WTC11 (cell line): ENCODE measurements at regions not wholly inside any gene's neighbourhood (a gene's known extent, or its start where the extent isn't known, plus 50 kb on each side); places are given as distances from the start of the nearest gene placed in this dataset.

Source experiments
- ATAC-seq: fragments of 200-7000 bp; cut with Tn5 transposase; 2 replicates; pipeline ENCODE4 v1.10.0; 2021; ENCODE audit warnings: mild to moderate bottlenecking, moderate library complexity
- CTCF ChIA-PET: fragments of 300-600 bp; sonication (Branson Sonifier 250); formaldehyde crosslinking; loops from one replicate; lab custom pipeline; 2021; ENCODE audit warnings: antibody characterized with exemption; lab: Charles Lee
- POLR2A ChIA-PET: fragments of 350-600 bp; sonication (Branson Sonifier 250); formaldehyde crosslinking; loops from one replicate; lab custom pipeline; 2021; ENCODE audit warnings: antibody characterized with exemption; lab: Charles Lee
- DNase-seq: peaks from one replicate; pipeline ENCODE4 v3.0.0; 2021; ENCODE audit warnings: low spot score
- H3K27ac Mint-ChIP-seq: 2 replicates; pipeline ENCODE4 v1.8.0; 2021; ENCODE audit warnings: mixed read lengths
- H3K27me3 Mint-ChIP-seq: 2 replicates; pipeline ENCODE4 v1.8.0; 2021; ENCODE audit warnings: low read depth, mild to moderate bottlenecking, moderate library complexity, mixed read lengths
- H3K36me3 Mint-ChIP-seq: 2 replicates; pipeline ENCODE4 v1.8.0; 2021; ENCODE audit warnings: mixed read lengths
- H3K4me1 Mint-ChIP-seq: 2 replicates; pipeline ENCODE4 v1.8.0; 2022; ENCODE audit warnings: mixed read lengths
- H3K4me3 Mint-ChIP-seq: 2 replicates; pipeline ENCODE4 v1.8.0; 2021; ENCODE audit warnings: mild to moderate bottlenecking, moderate library complexity, mixed read lengths
- H3K9me3 Mint-ChIP-seq: 2 replicates; pipeline ENCODE4 v1.8.0; 2021; ENCODE audit warnings: mixed read lengths
- ETV6 ChIP-seq: sonication (generic); formaldehyde crosslinking; IDR thresholded peaks from 2 replicates; pipeline ENCODE4 v1.8.1; 2022; ENCODE audit warnings: mild to moderate bottlenecking, missing genetic modification reagents
- FOXJ3 ChIP-seq: sonication (generic); formaldehyde crosslinking; IDR thresholded peaks from 2 replicates; pipeline ENCODE4 v1.9.0; 2021; ENCODE audit warnings: missing genetic modification reagents, mild to moderate bottlenecking, borderline replicate concordance
- FOXK1 ChIP-seq: sonication (generic); formaldehyde crosslinking; IDR thresholded peaks from 2 replicates; pipeline ENCODE4 v1.8.0; 2022; ENCODE audit warnings: mild to moderate bottlenecking, moderate library complexity, missing genetic modification reagents
- FOXP1 ChIP-seq: sonication (generic); formaldehyde crosslinking; IDR thresholded peaks from 2 replicates; pipeline ENCODE4 v1.8.0; 2022; ENCODE audit warnings: missing genetic modification reagents, mild to moderate bottlenecking, moderate library complexity, borderline replicate concordance
- JUN ChIP-seq: sonication (generic); formaldehyde crosslinking; IDR thresholded peaks from 2 replicates; pipeline ENCODE4 v1.8.0; 2023; ENCODE audit warnings: mild to moderate bottlenecking, missing genetic modification reagents
- NFE2L1 ChIP-seq: sonication (generic); formaldehyde crosslinking; IDR thresholded peaks from 2 replicates; pipeline ENCODE4 v1.8.1; 2023; ENCODE audit warnings: missing genetic modification reagents
- TEAD1 ChIP-seq: sonication (generic); formaldehyde crosslinking; IDR thresholded peaks from 2 replicates; pipeline ENCODE4 v1.8.0; 2022; ENCODE audit warnings: mild to moderate bottlenecking, missing genetic modification reagents
- USF1 ChIP-seq: sonication (generic); formaldehyde crosslinking; IDR thresholded peaks from 2 replicates; pipeline ENCODE4 v1.8.0; 2022; ENCODE audit warnings: mild to moderate bottlenecking, missing genetic modification reagents
- ZNF219 ChIP-seq: sonication (generic); formaldehyde crosslinking; IDR thresholded peaks from 2 replicates; pipeline ENCODE4 v1.8.0; 2023; ENCODE audit warnings: missing genetic modification reagents, mild to moderate bottlenecking, borderline replicate concordance
- ZNF396 ChIP-seq: fragments of 250-450 bp; sonication (Bioruptor Pico); IDR thresholded peaks from 2 replicates; pipeline ENCODE4 v1.8.0; 2021; ENCODE audit warnings: mild to moderate bottlenecking, moderate library complexity, borderline replicate concordance
- ZNF425 ChIP-seq: fragments of 250-450 bp; sonication (Bioruptor Pico); conservative IDR thresholded peaks from 2 replicates; pipeline ENCODE4 v1.9.0; 2021; ENCODE audit warnings: mild to moderate bottlenecking
- TF ChIP-seq, protein P1 (sequence below): sonication (generic); formaldehyde crosslinking; IDR thresholded peaks from 2 replicates; pipeline ENCODE4 v1.8.1; 2023; ENCODE audit warnings: mild to moderate bottlenecking, missing genetic modification reagents, borderline replicate concordance
- TF ChIP-seq, protein P2 (sequence below): sonication (generic); formaldehyde crosslinking; conservative IDR thresholded peaks from 2 replicates; pipeline ENCODE4 v1.8.1; 2023; ENCODE audit warnings: mild to moderate bottlenecking, low read depth, missing genetic modification reagents, moderate library complexity
- TF ChIP-seq, protein P3 (sequence below): sonication (generic); formaldehyde crosslinking; IDR thresholded peaks from 2 replicates; pipeline ENCODE4 v1.8.0; 2023; ENCODE audit warnings: missing genetic modification reagents
- TF ChIP-seq, protein P4 (sequence below): fragments of 250-450 bp; sonication (Bioruptor Pico); IDR thresholded peaks from 2 replicates; pipeline ENCODE4 v1.9.0; 2021; ENCODE audit warnings: mild to moderate bottlenecking
- TF ChIP-seq, protein P5 (sequence below): fragments of 250-450 bp; sonication (Bioruptor Pico); IDR thresholded peaks from 2 replicates; pipeline ENCODE4 v1.8.0; 2021; ENCODE audit warnings: mild to moderate bottlenecking

DNA sequence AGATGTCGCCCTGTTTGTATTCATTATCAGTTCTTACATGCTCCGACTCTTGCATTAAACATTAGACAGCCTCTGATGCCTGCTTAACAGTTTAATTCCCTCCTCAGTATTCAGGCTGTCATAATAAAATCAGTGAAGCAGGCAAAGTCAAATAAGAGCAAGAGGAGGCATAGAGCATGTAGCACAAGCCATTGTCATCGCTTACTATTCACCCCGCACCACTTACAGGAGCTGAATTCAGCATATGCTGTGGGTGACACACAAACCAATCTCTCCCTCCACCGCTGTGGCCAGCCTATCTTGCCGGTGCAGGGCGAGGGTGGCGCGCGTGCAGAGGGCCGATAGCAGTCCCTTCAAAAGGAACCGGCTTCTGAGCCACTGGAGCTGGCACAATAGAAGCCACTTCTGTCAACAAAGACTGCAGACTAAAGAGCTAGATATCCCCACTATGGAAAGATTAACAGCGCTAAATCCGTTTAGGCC lies 433.2 kb upstream of the MGMT start:
- DNase-seq = no peak
- no peak for ATAC-seq
- ChIA-PET POLR2A (interaction anchor here (1.0 kb wide), 1 partner anchor 26 kb away, joined by 3 read pairs; no protein-coding TSS in a partner anchor), CTCF (interaction anchor here (0.5 to 1.2 kb wide), 4 partner anchors 273 to 628 kb away, joined by 3 to 6 read pairs (median 4); no protein-coding TSS in a partner anchor)
- peaks cover 45% of the 10 kb centered on the region for H3K4me1 Mint-ChIP-seq
- TF ChIP-seq ZNF219 = no peak
- TF ChIP-seq, protein P1, sequence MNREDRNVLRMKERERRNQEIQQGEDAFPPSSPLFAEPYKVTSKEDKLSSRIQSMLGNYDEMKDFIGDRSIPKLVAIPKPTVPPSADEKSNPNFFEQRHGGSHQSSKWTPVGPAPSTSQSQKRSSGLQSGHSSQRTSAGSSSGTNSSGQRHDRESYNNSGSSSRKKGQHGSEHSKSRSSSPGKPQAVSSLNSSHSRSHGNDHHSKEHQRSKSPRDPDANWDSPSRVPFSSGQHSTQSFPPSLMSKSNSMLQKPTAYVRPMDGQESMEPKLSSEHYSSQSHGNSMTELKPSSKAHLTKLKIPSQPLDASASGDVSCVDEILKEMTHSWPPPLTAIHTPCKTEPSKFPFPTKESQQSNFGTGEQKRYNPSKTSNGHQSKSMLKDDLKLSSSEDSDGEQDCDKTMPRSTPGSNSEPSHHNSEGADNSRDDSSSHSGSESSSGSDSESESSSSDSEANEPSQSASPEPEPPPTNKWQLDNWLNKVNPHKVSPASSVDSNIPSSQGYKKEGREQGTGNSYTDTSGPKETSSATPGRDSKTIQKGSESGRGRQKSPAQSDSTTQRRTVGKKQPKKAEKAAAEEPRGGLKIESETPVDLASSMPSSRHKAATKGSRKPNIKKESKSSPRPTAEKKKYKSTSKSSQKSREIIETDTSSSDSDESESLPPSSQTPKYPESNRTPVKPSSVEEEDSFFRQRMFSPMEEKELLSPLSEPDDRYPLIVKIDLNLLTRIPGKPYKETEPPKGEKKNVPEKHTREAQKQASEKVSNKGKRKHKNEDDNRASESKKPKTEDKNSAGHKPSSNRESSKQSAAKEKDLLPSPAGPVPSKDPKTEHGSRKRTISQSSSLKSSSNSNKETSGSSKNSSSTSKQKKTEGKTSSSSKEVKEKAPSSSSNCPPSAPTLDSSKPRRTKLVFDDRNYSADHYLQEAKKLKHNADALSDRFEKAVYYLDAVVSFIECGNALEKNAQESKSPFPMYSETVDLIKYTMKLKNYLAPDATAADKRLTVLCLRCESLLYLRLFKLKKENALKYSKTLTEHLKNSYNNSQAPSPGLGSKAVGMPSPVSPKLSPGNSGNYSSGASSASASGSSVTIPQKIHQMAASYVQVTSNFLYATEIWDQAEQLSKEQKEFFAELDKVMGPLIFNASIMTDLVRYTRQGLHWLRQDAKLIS (CRISPR knock-in tag) = no peak
- TF ChIP-seq, protein P2, sequence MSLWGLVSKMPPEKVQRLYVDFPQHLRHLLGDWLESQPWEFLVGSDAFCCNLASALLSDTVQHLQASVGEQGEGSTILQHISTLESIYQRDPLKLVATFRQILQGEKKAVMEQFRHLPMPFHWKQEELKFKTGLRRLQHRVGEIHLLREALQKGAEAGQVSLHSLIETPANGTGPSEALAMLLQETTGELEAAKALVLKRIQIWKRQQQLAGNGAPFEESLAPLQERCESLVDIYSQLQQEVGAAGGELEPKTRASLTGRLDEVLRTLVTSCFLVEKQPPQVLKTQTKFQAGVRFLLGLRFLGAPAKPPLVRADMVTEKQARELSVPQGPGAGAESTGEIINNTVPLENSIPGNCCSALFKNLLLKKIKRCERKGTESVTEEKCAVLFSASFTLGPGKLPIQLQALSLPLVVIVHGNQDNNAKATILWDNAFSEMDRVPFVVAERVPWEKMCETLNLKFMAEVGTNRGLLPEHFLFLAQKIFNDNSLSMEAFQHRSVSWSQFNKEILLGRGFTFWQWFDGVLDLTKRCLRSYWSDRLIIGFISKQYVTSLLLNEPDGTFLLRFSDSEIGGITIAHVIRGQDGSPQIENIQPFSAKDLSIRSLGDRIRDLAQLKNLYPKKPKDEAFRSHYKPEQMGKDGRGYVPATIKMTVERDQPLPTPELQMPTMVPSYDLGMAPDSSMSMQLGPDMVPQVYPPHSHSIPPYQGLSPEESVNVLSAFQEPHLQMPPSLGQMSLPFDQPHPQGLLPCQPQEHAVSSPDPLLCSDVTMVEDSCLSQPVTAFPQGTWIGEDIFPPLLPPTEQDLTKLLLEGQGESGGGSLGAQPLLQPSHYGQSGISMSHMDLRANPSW = no peak
- TF ChIP-seq, protein P3, sequence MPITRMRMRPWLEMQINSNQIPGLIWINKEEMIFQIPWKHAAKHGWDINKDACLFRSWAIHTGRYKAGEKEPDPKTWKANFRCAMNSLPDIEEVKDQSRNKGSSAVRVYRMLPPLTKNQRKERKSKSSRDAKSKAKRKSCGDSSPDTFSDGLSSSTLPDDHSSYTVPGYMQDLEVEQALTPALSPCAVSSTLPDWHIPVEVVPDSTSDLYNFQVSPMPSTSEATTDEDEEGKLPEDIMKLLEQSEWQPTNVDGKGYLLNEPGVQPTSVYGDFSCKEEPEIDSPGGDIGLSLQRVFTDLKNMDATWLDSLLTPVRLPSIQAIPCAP (CRISPR knock-in tag) = no peak
- no peak for TF ChIP-seq TEAD1
- no peak overlapping the region for H3K4me3 Mint-ChIP-seq
- no peak overlapping the region for H3K27ac Mint-ChIP-seq
- no peaks in the 10 kb centered on the region for H3K9me3 Mint-ChIP-seq
- H3K36me3 Mint-ChIP-seq = no peaks in the 10 kb centered on the region
- no peaks in the 10 kb centered on the region for H3K27me3 Mint-ChIP-seq

- no peaks in the 10 kb centered on the region for H3K9me3 Mint-ChIP-seq
- no peak overlapping the region for H3K4me3 Mint-ChIP-seq
- POLR2A ChIA-PET = no interaction called here
- H3K36me3 Mint-ChIP-seq = no peaks in the 10 kb centered on the region
- DNase-seq (no peak), ATAC-seq (no peak)
- CTCF ChIA-PET = interaction anchor here (1.2 kb wide), 1 partner anchor 627 kb away, joined by 4 read pairs; no protein-coding TSS in a partner anchor
- no peak overlapping the region for H3K27ac Mint-ChIP-seq
- H3K27me3 Mint-ChIP-seq = no peaks in the 10 kb centered on the region
- H3K4me1 Mint-ChIP-seq = peaks cover 57% of the 10 kb centered on the region
- TF ChIP-seq ETV6 (CRISPR knock-in tag) = no peak
- TF ChIP-seq ZNF425 = no peak
- no peak for TF ChIP-seq FOXP1 (CRISPR knock-in tag)
- TF ChIP-seq, protein P4, sequence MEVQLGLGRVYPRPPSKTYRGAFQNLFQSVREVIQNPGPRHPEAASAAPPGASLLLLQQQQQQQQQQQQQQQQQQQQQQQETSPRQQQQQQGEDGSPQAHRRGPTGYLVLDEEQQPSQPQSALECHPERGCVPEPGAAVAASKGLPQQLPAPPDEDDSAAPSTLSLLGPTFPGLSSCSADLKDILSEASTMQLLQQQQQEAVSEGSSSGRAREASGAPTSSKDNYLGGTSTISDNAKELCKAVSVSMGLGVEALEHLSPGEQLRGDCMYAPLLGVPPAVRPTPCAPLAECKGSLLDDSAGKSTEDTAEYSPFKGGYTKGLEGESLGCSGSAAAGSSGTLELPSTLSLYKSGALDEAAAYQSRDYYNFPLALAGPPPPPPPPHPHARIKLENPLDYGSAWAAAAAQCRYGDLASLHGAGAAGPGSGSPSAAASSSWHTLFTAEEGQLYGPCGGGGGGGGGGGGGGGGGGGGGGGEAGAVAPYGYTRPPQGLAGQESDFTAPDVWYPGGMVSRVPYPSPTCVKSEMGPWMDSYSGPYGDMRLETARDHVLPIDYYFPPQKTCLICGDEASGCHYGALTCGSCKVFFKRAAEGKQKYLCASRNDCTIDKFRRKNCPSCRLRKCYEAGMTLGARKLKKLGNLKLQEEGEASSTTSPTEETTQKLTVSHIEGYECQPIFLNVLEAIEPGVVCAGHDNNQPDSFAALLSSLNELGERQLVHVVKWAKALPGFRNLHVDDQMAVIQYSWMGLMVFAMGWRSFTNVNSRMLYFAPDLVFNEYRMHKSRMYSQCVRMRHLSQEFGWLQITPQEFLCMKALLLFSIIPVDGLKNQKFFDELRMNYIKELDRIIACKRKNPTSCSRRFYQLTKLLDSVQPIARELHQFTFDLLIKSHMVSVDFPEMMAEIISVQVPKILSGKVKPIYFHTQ (CRISPR knock-in tag) = no peak
- TF ChIP-seq ZNF396 = no peak
- no peak for TF ChIP-seq USF1 (CRISPR knock-in tag)
- TF ChIP-seq FOXJ3 (CRISPR knock-in tag) = no peak
- TF ChIP-seq FOXK1 (CRISPR knock-in tag) = no peak
- no peak for TF ChIP-seq JUN (CRISPR knock-in tag)
- TF ChIP-seq, protein P5, sequence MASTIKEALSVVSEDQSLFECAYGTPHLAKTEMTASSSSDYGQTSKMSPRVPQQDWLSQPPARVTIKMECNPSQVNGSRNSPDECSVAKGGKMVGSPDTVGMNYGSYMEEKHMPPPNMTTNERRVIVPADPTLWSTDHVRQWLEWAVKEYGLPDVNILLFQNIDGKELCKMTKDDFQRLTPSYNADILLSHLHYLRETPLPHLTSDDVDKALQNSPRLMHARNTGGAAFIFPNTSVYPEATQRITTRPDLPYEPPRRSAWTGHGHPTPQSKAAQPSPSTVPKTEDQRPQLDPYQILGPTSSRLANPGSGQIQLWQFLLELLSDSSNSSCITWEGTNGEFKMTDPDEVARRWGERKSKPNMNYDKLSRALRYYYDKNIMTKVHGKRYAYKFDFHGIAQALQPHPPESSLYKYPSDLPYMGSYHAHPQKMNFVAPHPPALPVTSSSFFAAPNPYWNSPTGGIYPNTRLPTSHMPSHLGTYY (CRISPR knock-in tag) = no peak
- TF ChIP-seq NFE2L1 = no peak
- TF ChIP-seq, protein P3 (CRISPR knock-in tag) = no peak
These were observed 431.8 kb upstream of the MGMT start for GRCh38 chr10:129035052-129035827.
